Left lung (tissue), 4 donors: ENCODE measurements at regions not wholly inside any gene's neighbourhood (a gene's known extent, or its start where the extent isn't known, plus 50 kb on each side); places are given as distances from the start of the nearest gene placed in this dataset.

Experiments used
- ATAC-seq: fragments of 200-7000 bp; cut with Tn5 transposase; one replicate; pipeline ENCODE4 v1.9.1; 2020; ENCODE audit warnings: moderate library complexity
- DNase-seq, 4 donors: peaks; one replicate each; pipeline ENCODE4 v3.0.0-alpha.2; 2013 to 2020
- H3K27ac ChIP-seq, 2 donors: fragments of 200-600 bp; sonication (generic) in 1 of 2; one replicate each; pipeline versions ENCODE4 v1.5.0 to v1.8.0; 2020 to 2021
- H3K27me3 ChIP-seq, 2 donors: fragments of 200-600 bp; sonication (generic) in 1 of 2; one replicate each; pipeline versions ENCODE4 v1.5.0 to v1.8.0; 2020 to 2021
- H3K36me3 ChIP-seq, 2 donors: fragments of 200-600 bp; sonication (generic) in 1 of 2; one replicate each; pipeline versions ENCODE4 v1.5.0 to v1.8.0; 2020 to 2021
- H3K4me1 ChIP-seq, 2 donors: fragments of 200-600 bp; one replicate each; pipeline ENCODE4 v1.8.0; 2021
- H3K4me3 ChIP-seq, 2 donors: fragments of 200-600 bp; sonication (generic) in 1 of 2; one replicate each; pipeline versions ENCODE4 v1.5.0 to v1.8.0; 2020 to 2021; ENCODE audit warnings: mild to moderate bottlenecking in 1 of 2
- H3K9me3 ChIP-seq, 2 donors: fragments of 200-600 bp; sonication (generic) in 1 of 2; one replicate each; pipeline versions ENCODE4 v1.5.0 to v1.8.0; 2020 to 2021
- intact Hi-C, 2 donors: fragments of 100-400 bp; cut with DNase I; formaldehyde crosslinking; loops; one replicate each; pipeline versions ENCODE4 v1.11.2 to v1.14.2; 2022
- TF ChIP-seq, protein P1 (sequence below), 2 donors: fragments of 200-600 bp; sonication (generic) in 1 of 2; IDR thresholded peaks; one replicate each; pipeline versions ENCODE4 v1.5.0 to v1.8.0; 2021; ENCODE audit warnings: antibody characterized with exemption in 2 of 2
- donor health status: DM: no; HTN: yes; CAD: no.
- donor health status: DM: no; HTN: no; CAD: no.

DNA sequence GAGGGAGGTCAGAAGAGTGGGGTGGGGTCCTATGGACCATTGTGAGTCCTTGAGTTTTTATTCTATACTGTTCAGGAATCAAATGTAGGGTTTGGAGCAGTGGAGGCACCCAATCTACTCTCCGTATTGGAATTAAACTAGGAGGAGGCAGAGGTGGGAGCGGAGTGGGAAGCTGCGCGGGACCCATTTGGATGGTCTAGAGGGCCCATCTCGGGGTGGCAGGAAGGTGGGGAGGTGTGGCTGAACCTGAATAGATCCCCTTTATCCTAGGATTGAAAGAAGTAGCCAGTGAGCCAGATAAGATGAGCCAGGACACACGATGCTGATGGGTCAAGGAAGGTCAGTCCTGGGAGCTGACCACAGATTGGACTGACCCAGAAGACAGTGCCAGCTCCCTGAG lies 325.8 kb downstream of the AJAP1 start:
- Histone ChIP-seq H3K27me3 (peaks cover 0 to 23% of the 10 kb centered on the region in 2 donors), H3K9me3 (peaks cover 0 to 7% of the 10 kb centered on the region in 2 donors), H3K4me3 (no peak overlapping the region), H3K4me1 (no peaks in the 10 kb centered on the region), H3K27ac (no peak overlapping the region), H3K36me3 (no peaks in the 10 kb centered on the region)
- DNase-seq, result no peak
- intact Hi-C loops, result no loop called here
- ATAC-seq, result no peak
- TF ChIP-seq, protein P1, sequence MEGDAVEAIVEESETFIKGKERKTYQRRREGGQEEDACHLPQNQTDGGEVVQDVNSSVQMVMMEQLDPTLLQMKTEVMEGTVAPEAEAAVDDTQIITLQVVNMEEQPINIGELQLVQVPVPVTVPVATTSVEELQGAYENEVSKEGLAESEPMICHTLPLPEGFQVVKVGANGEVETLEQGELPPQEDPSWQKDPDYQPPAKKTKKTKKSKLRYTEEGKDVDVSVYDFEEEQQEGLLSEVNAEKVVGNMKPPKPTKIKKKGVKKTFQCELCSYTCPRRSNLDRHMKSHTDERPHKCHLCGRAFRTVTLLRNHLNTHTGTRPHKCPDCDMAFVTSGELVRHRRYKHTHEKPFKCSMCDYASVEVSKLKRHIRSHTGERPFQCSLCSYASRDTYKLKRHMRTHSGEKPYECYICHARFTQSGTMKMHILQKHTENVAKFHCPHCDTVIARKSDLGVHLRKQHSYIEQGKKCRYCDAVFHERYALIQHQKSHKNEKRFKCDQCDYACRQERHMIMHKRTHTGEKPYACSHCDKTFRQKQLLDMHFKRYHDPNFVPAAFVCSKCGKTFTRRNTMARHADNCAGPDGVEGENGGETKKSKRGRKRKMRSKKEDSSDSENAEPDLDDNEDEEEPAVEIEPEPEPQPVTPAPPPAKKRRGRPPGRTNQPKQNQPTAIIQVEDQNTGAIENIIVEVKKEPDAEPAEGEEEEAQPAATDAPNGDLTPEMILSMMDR (IDR thresholded peaks at IDR 0.05), result no peak

DNA sequence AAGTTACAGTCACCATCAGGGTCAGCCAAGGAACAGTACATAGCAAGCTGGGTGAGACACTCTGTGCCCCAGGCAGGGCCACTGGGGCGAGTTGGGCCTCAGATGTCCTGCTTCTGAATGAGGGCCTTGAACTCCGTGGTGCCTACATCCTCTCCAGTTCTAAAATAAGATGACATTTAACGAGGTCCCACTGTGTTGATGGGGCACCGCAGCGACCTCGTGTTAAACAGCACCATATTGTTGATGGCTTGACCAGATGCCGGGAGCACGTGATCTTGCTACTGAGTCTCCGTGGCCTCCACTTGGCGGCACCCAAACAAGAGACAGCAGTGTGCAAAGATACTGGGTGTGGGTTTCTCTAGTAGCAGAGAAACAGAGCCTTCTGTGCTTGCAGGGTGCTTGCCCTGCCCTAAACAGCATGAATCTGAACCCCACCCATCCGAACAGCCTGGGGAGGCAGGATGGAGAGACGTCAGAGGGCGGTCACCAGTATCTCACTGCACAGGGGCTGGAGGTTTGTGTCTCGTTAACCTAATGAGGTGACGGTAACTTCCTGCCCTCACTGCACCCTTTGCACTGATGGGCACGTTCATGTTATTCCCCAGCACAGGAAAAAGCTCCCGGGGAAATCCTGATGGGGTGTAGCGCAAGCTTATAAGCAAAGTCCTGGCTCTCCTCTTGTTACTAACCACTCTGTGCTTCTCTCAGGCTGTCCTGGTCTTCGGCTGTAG lies 324.4 kb downstream of the AJAP1 start:
- DNase-seq (no peak), ATAC-seq (no peak)
- no peaks in the 10 kb centered on the region for H3K4me1 ChIP-seq
- peaks cover 0 to 20% of the 10 kb centered on the region in 2 donors for H3K27me3 ChIP-seq
- H3K36me3 ChIP-seq, result no peaks in the 10 kb centered on the region
- H3K4me3 ChIP-seq, result no peak overlapping the region
- intact Hi-C loops, result no loop called here
- no peak overlapping the region for H3K27ac ChIP-seq
- TF ChIP-seq, protein P1 (IDR thresholded peaks at IDR 0.05), result no peak
- peaks cover 0 to 2% of the 10 kb centered on the region in 2 donors for H3K9me3 ChIP-seq

DNA sequence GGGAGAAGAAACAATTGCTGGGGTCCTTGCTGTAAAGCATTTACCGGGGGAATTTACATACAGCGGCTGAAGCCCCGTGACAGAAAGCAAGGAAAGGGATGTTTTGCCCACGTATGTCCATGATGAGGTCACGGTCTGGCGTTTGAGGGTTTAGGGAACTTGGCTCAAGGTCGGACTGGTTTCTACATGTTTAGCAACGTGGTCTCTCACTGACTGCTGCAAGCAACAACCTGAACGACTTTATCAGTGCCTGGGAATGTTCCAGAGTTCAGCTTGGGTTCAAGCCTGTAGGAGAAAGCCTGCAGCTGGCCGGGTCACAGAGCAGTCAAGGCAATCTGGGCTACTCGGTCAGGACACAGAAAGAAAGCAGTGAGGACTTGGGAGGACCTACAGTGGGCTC lies 323.3 kb downstream of the AJAP1 start:
- Histone ChIP-seq H3K4me1 (no peaks in the 10 kb centered on the region), H3K27me3 (peaks cover 0 to 20% of the 10 kb centered on the region in 2 donors), H3K27ac (no peak overlapping the region), H3K4me3 (no peak overlapping the region), H3K9me3 (no peaks in the 10 kb centered on the region), H3K36me3 (no peaks in the 10 kb centered on the region)
- ATAC-seq (no peak), DNase-seq (no peak)
- intact Hi-C loops, result no loop called here
- TF ChIP-seq, protein P1 (IDR thresholded peaks at IDR 0.05), result no peak

DNA sequence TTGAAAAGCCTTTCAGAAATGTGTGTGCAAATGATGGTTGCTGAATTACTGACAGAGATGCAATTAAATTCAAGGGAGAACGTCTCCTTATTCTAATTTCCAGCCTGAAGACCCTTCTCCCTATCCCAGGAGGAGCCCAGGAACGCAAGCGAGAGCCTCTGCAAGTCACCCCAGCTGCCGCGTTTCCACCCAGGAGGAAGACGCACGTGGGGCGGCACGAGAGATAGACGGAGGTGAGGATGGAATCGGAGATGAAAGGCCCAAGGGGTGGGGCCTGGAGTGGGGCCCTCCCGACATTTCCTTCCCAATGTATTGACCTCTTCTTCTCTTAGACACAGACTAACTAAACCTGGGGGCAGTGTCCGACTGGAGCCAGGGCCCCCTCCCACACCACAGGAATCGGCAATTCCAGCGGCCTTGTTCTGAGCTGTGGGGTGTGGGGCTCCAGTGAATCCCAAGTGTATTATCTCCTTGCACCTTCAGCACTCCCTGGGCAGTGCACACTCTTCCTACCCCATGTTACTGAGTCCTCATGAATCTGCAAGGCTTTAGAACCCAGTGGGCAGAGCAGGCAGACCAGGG lies 322.5 kb downstream of the AJAP1 start:
- H3K4me1 ChIP-seq, result no peaks in the 10 kb centered on the region
- H3K27ac ChIP-seq, result no peak overlapping the region
- H3K4me3 ChIP-seq, result no peak overlapping the region
- H3K36me3 ChIP-seq, result no peaks in the 10 kb centered on the region
- peaks cover 0 to 20% of the 10 kb centered on the region in 2 donors for H3K27me3 ChIP-seq
- intact Hi-C loops, result no loop called here
- H3K9me3 ChIP-seq, result no peaks in the 10 kb centered on the region
- no peak for DNase-seq
- ATAC-seq, result no peak
- TF ChIP-seq, protein P1 (IDR thresholded peaks at IDR 0.05), result no peak

DNA sequence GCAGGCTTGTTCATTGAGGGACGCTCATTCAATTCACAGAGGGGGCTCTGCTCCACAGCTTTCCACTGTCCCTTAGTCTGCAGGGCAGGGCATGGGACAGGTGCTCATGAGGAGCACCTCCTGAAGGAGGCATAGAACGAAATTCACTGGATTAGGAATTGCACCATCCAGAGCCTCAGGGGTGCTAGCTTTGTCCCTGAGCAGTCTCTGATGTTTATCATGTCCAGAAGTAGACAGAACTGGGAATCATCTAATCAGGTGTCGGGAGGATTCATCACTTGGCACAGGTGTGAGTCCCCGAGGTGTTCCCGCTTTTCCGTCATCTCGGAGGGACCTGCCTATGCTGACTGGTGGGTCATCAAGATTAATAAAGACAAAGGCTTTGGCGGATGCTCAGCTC lies 321.4 kb downstream of the AJAP1 start:
- Histone ChIP-seq H3K9me3 (no peaks in the 10 kb centered on the region), H3K4me3 (no peak overlapping the region), H3K27ac (no peak overlapping the region), H3K4me1 (no peaks in the 10 kb centered on the region), H3K27me3 (peaks cover 0 to 20% of the 10 kb centered on the region in 2 donors), H3K36me3 (no peaks in the 10 kb centered on the region)
- intact Hi-C loops, result no loop called here
- TF ChIP-seq, protein P1 (IDR thresholded peaks at IDR 0.05), result no peak
- ATAC-seq (no peak), DNase-seq (no peak)
